Esophagus muscularis mucosa (tissue), 3 donors: ENCODE measurements at regions not wholly inside any gene's neighbourhood (a gene's known extent, or its start where the extent isn't known, plus 50 kb on each side); places are given as distances from the start of the nearest gene placed in this dataset.

Experiments
- POLR2A ChIP-seq: fragments of 450-650 bp; IDR thresholded peaks from one replicate; pipeline ENCODE4 v1.6.1; 2017; ENCODE audit warnings: antibody characterized with exemption, moderate library complexity, mild to moderate bottlenecking, low read depth
- POLR2AphosphoS5 ChIP-seq, 2 donors: sonication (generic); formaldehyde crosslinking; IDR thresholded peaks; one replicate each; pipeline ENCODE4 v1.6.1; 2017; ENCODE audit warnings: antibody characterized with exemption in 2 of 2
- TF ChIP-seq, protein P1 (sequence below), 3 experiments: fragments of 200-600 bp in 2 of 3; fragments of 450-650 bp in 1 of 3; sonication (generic) in 2 of 3; IDR thresholded peaks; one replicate each; pipeline ENCODE4 v1.5.1; 2017 to 2019; ENCODE audit warnings: antibody characterized with exemption in 3 of 3, mild to moderate bottlenecking in 2 of 3, moderate library complexity in 1 of 3

DNA sequence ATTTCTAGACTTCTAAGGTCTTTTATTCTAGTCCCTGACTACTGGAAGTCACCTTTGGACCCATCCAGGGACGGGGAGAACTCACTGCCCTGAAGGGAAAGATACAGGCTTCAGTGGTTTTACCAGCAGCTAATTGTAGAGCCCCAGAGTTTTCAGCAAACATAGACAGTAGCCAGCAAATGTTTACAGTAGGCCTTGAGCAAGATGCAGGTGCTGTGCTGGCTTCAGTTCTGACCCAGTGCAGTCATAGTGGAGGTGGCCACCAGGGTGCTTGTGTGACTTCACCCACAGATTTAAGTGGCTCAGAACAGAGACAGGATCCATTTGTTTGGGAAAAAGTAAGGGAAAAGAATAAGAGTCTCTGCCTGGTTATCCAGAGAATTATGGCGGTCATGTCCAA is 384.4 kb upstream of the AR start:
- TF ChIP-seq, protein P1, sequence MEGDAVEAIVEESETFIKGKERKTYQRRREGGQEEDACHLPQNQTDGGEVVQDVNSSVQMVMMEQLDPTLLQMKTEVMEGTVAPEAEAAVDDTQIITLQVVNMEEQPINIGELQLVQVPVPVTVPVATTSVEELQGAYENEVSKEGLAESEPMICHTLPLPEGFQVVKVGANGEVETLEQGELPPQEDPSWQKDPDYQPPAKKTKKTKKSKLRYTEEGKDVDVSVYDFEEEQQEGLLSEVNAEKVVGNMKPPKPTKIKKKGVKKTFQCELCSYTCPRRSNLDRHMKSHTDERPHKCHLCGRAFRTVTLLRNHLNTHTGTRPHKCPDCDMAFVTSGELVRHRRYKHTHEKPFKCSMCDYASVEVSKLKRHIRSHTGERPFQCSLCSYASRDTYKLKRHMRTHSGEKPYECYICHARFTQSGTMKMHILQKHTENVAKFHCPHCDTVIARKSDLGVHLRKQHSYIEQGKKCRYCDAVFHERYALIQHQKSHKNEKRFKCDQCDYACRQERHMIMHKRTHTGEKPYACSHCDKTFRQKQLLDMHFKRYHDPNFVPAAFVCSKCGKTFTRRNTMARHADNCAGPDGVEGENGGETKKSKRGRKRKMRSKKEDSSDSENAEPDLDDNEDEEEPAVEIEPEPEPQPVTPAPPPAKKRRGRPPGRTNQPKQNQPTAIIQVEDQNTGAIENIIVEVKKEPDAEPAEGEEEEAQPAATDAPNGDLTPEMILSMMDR (IDR thresholded peaks at IDR 0.05), result no peak
- TF ChIP-seq POLR2AphosphoS5 (IDR thresholded peaks at IDR 0.05) (no peak), POLR2A (no peak)
